Activated CD8-positive, alpha-beta memory T cell treated with anti-CD3 and anti-CD28 coated beads, Interleukin-2, amount 10 ng/mL, durations not matched to agents 7 days and 5 days (primary cell): ENCODE measurements at regions not wholly inside any gene's neighbourhood (a gene's known extent, or its start where the extent isn't known, plus 50 kb on each side); places are given as distances from the start of the nearest gene placed in this dataset.

Experiments
- ATAC-seq: fragments of 150-1000 bp; cut with Tn5 transposase; one replicate; pipeline ENCODE4 v1.10.0; 2021; ENCODE audit warnings: moderate library complexity
- CTCF ChIA-PET: fragments of 350-600 bp; sonication (Branson Sonifier 250); formaldehyde crosslinking; loops from one replicate; lab custom pipeline; 2021; ENCODE audit warnings: antibody characterized with exemption; lab: Charles Lee
- DNase-seq: peaks from one replicate; pipeline ENCODE4 v3.0.0-alpha.2; 2020
- H3K27ac Mint-ChIP-seq: one replicate; pipeline ENCODE4 v1.8.0; 2021; ENCODE audit warnings: mild to moderate bottlenecking, mixed read lengths
- H3K27me3 Mint-ChIP-seq: one replicate; pipeline ENCODE4 v1.8.0; 2021; ENCODE audit warnings: mixed read lengths
- H3K36me3 Mint-ChIP-seq: one replicate; pipeline ENCODE4 v1.8.0; 2021; ENCODE audit warnings: mild to moderate bottlenecking, mixed read lengths
- H3K4me1 Mint-ChIP-seq: one replicate; pipeline ENCODE4 v1.8.0; 2021; ENCODE audit warnings: mixed read lengths
- H3K4me3 Mint-ChIP-seq: one replicate; pipeline ENCODE4 v1.8.0; 2021; ENCODE audit warnings: mild to moderate bottlenecking, moderate library complexity, mixed read lengths
- H3K9me3 Mint-ChIP-seq: one replicate; pipeline ENCODE4 v1.8.0; 2022; ENCODE audit warnings: low read depth, mixed read lengths

DNA sequence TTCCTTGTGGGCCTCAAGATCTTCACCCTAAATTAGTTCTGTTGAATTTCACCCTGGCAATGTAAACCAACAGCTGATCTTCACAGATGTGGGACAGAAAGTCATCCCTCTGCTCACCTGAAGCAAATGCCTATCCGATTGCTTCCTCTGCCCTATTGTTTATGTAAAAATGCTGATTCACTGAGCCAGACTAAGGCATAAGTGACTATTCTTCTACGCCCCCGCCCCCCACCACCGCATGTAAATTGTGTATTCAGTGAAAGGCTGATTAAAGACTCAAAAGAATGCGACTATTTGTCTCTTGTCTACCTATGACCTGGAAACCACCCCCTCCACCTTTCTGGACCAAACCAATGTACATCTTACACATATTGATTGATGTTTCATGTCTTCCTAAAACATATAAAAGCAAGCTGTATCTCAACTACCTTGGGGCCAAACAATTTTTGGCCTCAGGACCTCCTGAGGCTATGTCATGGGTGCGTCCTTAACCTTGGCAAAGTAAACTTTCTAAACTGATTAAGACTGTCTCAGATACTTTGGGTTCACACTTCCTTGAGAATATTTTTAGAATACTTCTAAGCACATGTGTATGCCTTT lies 129.7 kb upstream of the BOD1 start:
- H3K4me3 Mint-ChIP-seq = no peak overlapping the region
- ATAC-seq (no peak), DNase-seq (no peak)
- no peak overlapping the region for H3K27ac Mint-ChIP-seq
- no peaks in the 10 kb centered on the region for H3K9me3 Mint-ChIP-seq
- no peaks in the 10 kb centered on the region for H3K36me3 Mint-ChIP-seq
- no peaks in the 10 kb centered on the region for H3K27me3 Mint-ChIP-seq
- H3K4me1 Mint-ChIP-seq = peaks cover 1% of the 10 kb centered on the region
- CTCF ChIA-PET = interaction anchor here (0.9 kb wide), 1 partner anchor 199 kb away, joined by 3 read pairs; no protein-coding TSS in a partner anchor

- ATAC-seq (no peak), DNase-seq (no peak)
- H3K9me3 Mint-ChIP-seq = no peaks in the 10 kb centered on the region
- no peaks in the 10 kb centered on the region for H3K4me1 Mint-ChIP-seq
- CTCF ChIA-PET = no interaction called here
- no peaks in the 10 kb centered on the region for H3K36me3 Mint-ChIP-seq
- no peaks in the 10 kb centered on the region for H3K27me3 Mint-ChIP-seq
- H3K27ac Mint-ChIP-seq = no peak overlapping the region
- no peak overlapping the region for H3K4me3 Mint-ChIP-seq
Observed at GRCh38 chr5:173747876-173748275, 131.4 kb upstream of the BOD1 start.

DNA sequence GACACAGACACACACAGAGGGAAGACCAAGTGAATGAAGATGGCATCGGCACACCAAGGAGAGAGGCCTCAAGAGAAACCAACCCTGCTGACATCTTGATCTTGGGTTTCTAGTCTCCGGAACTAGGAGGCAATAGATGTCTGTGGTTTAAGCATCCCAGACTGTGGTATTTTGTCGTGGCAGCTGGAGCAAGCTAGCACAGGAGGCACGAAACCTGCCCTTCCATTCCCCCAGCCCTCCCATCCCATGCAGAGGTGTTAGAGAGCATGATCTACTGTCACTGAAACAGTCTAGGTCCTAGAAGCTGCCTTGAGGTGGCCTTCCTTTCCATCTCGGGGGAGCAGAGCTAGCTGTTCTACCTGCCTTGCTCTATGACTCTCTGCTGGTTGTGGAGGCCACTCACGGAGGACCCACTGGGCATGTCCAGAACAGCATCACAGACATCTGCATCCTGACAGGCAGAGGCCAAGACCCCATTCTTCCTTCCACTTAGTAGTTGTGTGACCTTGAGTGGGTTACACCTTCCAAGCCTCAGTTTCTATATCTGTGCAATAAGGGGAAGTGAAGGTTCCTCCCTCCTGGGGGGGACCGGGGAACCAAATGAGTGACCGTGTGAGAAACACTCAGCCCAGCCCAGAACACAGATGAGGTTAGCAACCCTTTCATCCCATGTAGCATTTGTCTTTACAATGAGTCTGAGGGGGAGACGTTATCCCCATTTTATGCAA lies 134.3 kb upstream of the BOD1 start:
- H3K4me3 Mint-ChIP-seq = no peak overlapping the region
- CTCF ChIA-PET = no interaction called here

GRCh38 chr5:173751266-173751600 lies 134.8 kb upstream of the BOD1 start:
- Mint-ChIP-seq H3K4me1 (no peaks in the 10 kb centered on the region), H3K27me3 (no peaks in the 10 kb centered on the region), H3K36me3 (no peaks in the 10 kb centered on the region), H3K4me3 (no peak overlapping the region), H3K9me3 (no peaks in the 10 kb centered on the region), H3K27ac (no peak overlapping the region)
- no peak for DNase-seq
- no peak for ATAC-seq
- CTCF ChIA-PET = no interaction called here

More for the DNA sequence above, 134.3 kb upstream of the BOD1 start:
- no peaks in the 10 kb centered on the region for H3K9me3 Mint-ChIP-seq
- no peaks in the 10 kb centered on the region for H3K27me3 Mint-ChIP-seq
- DNase-seq (no peak), ATAC-seq (no peak)
- H3K4me1 Mint-ChIP-seq = no peaks in the 10 kb centered on the region
- no peak overlapping the region for H3K27ac Mint-ChIP-seq
- no peaks in the 10 kb centered on the region for H3K36me3 Mint-ChIP-seq

GRCh38 chr5:173752653-173753052 lies 135.5 kb upstream of the CPEB4 start:
- no peak for ATAC-seq
- H3K4me1 Mint-ChIP-seq = no peaks in the 10 kb centered on the region
- H3K9me3 Mint-ChIP-seq = no peaks in the 10 kb centered on the region
- no peak overlapping the region for H3K4me3 Mint-ChIP-seq
- no peak for DNase-seq
- H3K36me3 Mint-ChIP-seq = no peaks in the 10 kb centered on the region
- no peak overlapping the region for H3K27ac Mint-ChIP-seq
- CTCF ChIA-PET = no interaction called here
- H3K27me3 Mint-ChIP-seq = no peaks in the 10 kb centered on the region

- ATAC-seq = no peak
Observed at GRCh38 chr5:173753307-173754168, 134.6 kb upstream of the CPEB4 start.

DNA sequence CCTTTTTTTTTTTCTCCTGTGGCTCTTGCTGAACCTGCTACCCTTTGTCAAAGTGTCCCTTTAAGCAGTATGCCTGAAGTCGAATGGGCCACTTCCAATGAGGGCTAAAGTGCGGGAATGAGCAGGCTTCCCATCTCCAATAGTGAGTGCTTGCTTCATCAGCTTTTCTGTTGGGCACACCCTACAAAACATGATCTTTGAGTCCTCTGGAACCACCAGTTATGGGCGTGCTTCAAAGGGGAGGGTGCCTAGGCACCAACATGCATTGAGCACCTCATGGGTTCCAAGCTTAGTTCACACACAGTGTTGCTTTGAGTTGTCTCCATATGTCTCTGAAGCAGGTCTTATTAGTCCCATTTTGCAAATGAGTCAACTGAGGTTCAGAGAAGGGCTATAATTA lies 132.8 kb upstream of the CPEB4 start:
- ATAC-seq = no peak
- Mint-ChIP-seq H3K4me1 (no peaks in the 10 kb centered on the region), H3K36me3 (no peaks in the 10 kb centered on the region), H3K9me3 (no peaks in the 10 kb centered on the region), H3K27ac (no peak overlapping the region), H3K4me3 (no peak overlapping the region), H3K27me3 (no peaks in the 10 kb centered on the region)
- DNase-seq = no peak
- CTCF ChIA-PET = no interaction called here

More at GRCh38 chr5:173753307-173754168, 134.6 kb upstream of the CPEB4 start:
- Mint-ChIP-seq H3K4me1 (no peaks in the 10 kb centered on the region), H3K36me3 (no peaks in the 10 kb centered on the region), H3K27ac (no peak overlapping the region), H3K27me3 (no peaks in the 10 kb centered on the region), H3K9me3 (no peaks in the 10 kb centered on the region), H3K4me3 (no peak overlapping the region)
- no peak for DNase-seq
- CTCF ChIA-PET = no interaction called here

DNA sequence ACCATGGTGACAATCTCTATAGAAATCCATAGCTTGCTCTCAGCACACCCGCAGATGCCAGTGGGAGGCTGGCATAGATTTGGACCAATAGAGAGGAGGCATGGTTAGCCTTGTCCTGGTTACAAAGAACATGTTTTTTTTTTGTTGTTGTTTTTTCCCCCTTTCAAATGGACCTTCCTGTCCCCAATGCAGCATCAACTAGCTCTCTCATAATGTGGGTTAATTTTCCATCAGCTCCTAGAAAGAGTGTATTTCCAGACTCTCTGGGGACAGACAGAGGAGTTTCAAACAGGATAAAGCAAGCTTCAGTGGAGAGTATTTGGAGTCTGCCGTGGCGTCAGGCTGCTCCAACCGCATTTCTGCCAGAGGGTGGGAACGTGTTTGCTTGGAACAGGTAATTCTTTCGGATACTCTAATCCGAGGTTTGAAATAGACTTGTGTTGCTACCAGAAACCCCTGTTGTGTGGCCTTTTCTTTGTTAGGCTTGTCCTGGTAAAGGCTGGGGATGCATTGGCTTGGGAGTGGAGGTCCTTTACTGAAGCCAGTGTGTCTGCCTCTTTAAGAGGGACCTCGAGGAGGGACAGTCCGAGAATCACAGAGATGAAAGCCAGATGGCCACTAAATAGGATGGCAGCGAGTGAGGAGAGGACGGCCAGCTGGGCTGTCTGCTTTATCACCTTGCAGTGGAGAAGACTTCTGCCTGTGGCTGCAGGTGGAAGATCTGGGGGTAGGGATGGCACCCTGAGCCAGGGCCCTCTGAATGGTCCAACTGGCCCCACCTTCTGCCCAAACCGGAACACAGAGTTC lies 130.5 kb upstream of the CPEB4 start:
- CTCF ChIA-PET = no interaction called here
- Mint-ChIP-seq H3K4me3 (no peak overlapping the region), H3K9me3 (no peaks in the 10 kb centered on the region), H3K36me3 (no peaks in the 10 kb centered on the region), H3K4me1 (no peaks in the 10 kb centered on the region), H3K27me3 (peaks cover 2% of the 10 kb centered on the region), H3K27ac (no peak overlapping the region)
- no peak for ATAC-seq
- no peak for DNase-seq

GRCh38 chr5:173758676-173759075 lies 129.5 kb upstream of the CPEB4 start:
- H3K27ac Mint-ChIP-seq = no peak overlapping the region
- CTCF ChIA-PET = no interaction called here
- ATAC-seq (no peak), DNase-seq (no peak)
- H3K36me3 Mint-ChIP-seq = no peaks in the 10 kb centered on the region
- no peaks in the 10 kb centered on the region for H3K9me3 Mint-ChIP-seq
- H3K4me1 Mint-ChIP-seq = no peaks in the 10 kb centered on the region
- H3K27me3 Mint-ChIP-seq = peaks cover 2% of the 10 kb centered on the region
- H3K4me3 Mint-ChIP-seq = no peak overlapping the region

DNA sequence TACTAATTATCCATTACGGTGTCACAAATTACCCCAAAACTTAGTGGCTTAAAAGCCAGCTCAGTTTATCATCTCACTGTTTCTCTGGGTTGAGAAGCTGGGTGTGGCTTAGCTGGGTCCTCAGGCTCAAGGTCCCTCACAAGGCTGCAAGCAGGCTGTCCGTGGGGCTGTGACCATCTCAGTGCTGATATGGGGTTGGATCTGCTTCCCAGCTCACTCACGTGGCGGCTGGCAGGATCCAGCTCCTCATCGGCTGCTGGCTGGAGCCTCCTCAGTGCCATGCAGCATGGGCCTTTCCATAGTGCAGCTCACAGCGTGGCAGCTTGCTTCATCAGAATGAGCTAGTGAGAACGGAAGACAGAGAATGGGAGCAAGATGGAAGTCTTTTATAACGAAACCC lies 128.5 kb upstream of the CPEB4 start:
- no peaks in the 10 kb centered on the region for H3K36me3 Mint-ChIP-seq
- H3K27me3 Mint-ChIP-seq = peaks cover 2% of the 10 kb centered on the region
- no peak overlapping the region for H3K4me3 Mint-ChIP-seq
- DNase-seq = no peak
- H3K4me1 Mint-ChIP-seq = no peaks in the 10 kb centered on the region
- CTCF ChIA-PET = no interaction called here
- no peaks in the 10 kb centered on the region for H3K9me3 Mint-ChIP-seq
- no peak overlapping the region for H3K27ac Mint-ChIP-seq
- ATAC-seq = no peak

DNA sequence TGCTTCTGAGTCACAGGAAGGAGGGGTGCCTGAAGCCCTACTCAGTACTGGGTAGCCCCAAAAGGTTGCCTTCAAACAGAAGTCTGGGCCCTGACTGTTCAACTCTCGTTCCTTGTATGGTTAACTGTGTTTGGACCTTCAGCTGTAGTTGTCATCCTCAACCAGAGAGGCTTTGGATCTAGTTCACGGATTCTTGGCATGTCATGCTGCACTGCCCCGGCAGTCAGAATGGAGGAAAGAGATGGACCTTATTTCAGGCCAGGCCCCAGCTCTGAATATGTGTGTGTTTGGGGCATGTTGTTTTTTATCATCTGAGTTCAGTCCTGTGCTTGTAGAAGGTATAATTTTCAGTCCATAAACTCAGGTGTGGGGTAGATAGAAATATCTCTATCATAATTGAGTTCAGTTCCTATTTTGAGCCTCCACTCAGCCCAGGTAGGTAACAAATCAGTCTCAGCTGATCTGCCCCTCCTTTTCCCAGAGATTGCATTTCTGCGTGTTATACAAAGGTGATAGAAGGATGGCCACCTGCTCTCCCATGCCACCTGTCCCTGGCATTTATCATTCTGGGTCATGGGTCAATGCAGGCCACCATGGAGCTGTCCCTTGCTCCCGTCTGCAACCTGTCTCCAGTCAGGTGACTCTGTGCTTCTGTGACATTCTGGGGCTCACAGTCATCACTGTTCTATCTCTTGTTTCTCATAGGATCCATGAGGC lies 127.5 kb upstream of the CPEB4 start:
- H3K4me3 Mint-ChIP-seq = no peak overlapping the region
- CTCF ChIA-PET = no interaction called here

DNA sequence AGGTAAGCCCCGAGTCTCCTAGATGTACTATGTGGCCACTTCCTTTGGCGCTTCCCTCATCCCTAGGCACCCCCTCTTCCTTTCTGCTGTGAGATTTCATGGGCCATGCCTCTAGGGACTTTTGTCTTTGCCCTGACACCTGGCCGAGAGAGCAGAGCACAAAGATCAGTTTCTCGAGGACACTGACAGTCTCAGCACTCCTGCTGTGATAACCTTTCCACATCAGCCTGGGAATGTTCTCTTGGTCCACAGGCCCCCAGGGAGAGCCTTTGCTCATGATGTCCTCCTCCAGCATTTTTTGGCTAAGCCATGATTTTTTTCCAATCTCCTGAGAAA lies 127.0 kb upstream of the CPEB4 start:
- CTCF ChIA-PET = no interaction called here
- H3K27ac Mint-ChIP-seq = no peak overlapping the region
- ATAC-seq = no peak
- no peaks in the 10 kb centered on the region for H3K4me1 Mint-ChIP-seq
- DNase-seq = no peak
- H3K27me3 Mint-ChIP-seq = peaks cover 2% of the 10 kb centered on the region
- H3K36me3 Mint-ChIP-seq = no peaks in the 10 kb centered on the region
- no peaks in the 10 kb centered on the region for H3K9me3 Mint-ChIP-seq
- H3K4me3 Mint-ChIP-seq = no peak overlapping the region

More for the DNA sequence above, 127.5 kb upstream of the CPEB4 start:
- DNase-seq (no peak), ATAC-seq (no peak)
- Mint-ChIP-seq H3K4me1 (no peaks in the 10 kb centered on the region), H3K36me3 (no peaks in the 10 kb centered on the region), H3K9me3 (no peaks in the 10 kb centered on the region), H3K27me3 (peaks cover 2% of the 10 kb centered on the region), H3K27ac (no peak overlapping the region)

GRCh38 chr5:173762045-173762444 lies 126.1 kb upstream of the CPEB4 start:
- H3K4me3 Mint-ChIP-seq = no peak overlapping the region
- CTCF ChIA-PET = no interaction called here
- H3K4me1 Mint-ChIP-seq = no peaks in the 10 kb centered on the region
- DNase-seq (no peak), ATAC-seq (no peak)
- H3K27me3 Mint-ChIP-seq = peaks cover 2% of the 10 kb centered on the region
- H3K27ac Mint-ChIP-seq = no peak overlapping the region
- H3K36me3 Mint-ChIP-seq = no peaks in the 10 kb centered on the region
- no peaks in the 10 kb centered on the region for H3K9me3 Mint-ChIP-seq
